Activated CD4-positive, alpha-beta T cell treated with anti-CD3 and anti-CD28 coated beads, Interleukin-2, amount 10 ng/mL, durations not matched to agents 24 days and 14 days (primary cell): ENCODE measurements at regions not wholly inside any gene's neighbourhood (a gene's known extent, or its start where the extent isn't known, plus 50 kb on each side); places are given as distances from the start of the nearest gene placed in this dataset.

Source experiments
- DNase-seq: peaks from one replicate; pipeline ENCODE4 v3.0.0; 2022
- H3K27ac Mint-ChIP-seq: one replicate; pipeline ENCODE4 v1.8.0; 2022; ENCODE audit warnings: mild to moderate bottlenecking, mixed read lengths
- H3K27me3 Mint-ChIP-seq: one replicate; pipeline ENCODE4 v1.8.0; 2022; ENCODE audit warnings: mixed read lengths
- H3K36me3 Mint-ChIP-seq: one replicate; pipeline ENCODE4 v1.8.0; 2022; ENCODE audit warnings: low read depth, mild to moderate bottlenecking, mixed read lengths
- H3K4me1 Mint-ChIP-seq: one replicate; pipeline ENCODE4 v1.8.0; 2021; ENCODE audit warnings: mixed read lengths
- H3K4me3 Mint-ChIP-seq: one replicate; pipeline ENCODE4 v1.8.0; 2022; ENCODE audit warnings: mild to moderate bottlenecking, moderate library complexity, mixed read lengths
- H3K9me3 Mint-ChIP-seq: one replicate; pipeline ENCODE4 v1.8.0; 2021; ENCODE audit warnings: mixed read lengths
- intact Hi-C: fragments of 100-400 bp; cut with micrococcal nuclease; formaldehyde crosslinking; loops from one replicate; pipeline ENCODE4 v1.15.1; 2023

DNA sequence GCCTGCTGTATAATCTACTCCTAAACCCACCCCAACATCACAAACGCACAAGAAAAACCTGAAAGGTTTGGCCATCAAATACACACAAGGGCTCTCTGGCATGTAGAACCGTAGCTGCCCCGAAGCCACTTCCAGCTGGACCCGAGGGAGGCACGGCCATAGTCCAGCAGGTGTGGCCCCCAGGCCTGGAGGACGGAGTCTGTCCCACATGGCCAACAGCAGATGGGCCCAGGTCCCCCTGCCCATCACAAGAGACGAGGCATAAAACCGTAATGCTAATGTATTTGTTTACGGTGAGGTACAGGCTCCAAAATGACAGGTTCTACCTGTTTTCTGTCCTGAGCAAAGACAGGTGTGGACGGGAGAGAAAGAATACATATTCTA, 234.2 kb downstream of the SYK start:
- Mint-ChIP-seq H3K4me1 (peaks cover 53% of the 10 kb centered on the region), H3K27ac (peak overlapping the region; percentile 87), H3K4me3 (no peak overlapping the region), H3K27me3 (peaks cover 8% of the 10 kb centered on the region), H3K36me3 (no peaks in the 10 kb centered on the region), H3K9me3 (no peaks in the 10 kb centered on the region)
- DNase-seq, result peak; percentile 52
- intact Hi-C loops, result loop anchor here (2.0 to 5.0 kb wide), 7 partner anchors 36 to 691 kb away; no protein-coding TSS in a partner anchor

DNA sequence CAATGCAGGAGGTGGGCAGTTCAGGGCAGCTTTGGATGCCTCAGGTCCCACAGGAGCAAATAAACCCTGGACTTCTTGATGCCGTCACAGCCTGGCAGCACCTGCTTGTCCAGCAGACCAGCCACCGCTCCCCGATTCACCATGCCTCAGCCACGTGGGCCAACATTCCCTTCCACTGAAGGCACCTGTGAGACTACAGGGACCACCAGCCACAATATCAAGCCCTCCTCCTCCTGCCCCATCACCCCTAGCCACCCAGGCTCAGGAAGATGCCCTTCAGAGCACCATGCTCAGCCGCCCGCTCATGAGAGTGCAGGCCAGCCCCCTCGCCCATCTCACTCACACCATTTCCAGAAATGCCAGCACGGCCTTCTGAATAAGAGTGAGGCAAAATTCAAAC, 234.7 kb downstream of the SYK start:
- DNase-seq, result peak; percentile 55
- H3K9me3 Mint-ChIP-seq, result no peaks in the 10 kb centered on the region
- peaks cover 4% of the 10 kb centered on the region for H3K27me3 Mint-ChIP-seq
- peak overlapping the region; percentile 90 for H3K27ac Mint-ChIP-seq
- intact Hi-C loops, result loop anchor here (2.0 to 5.0 kb wide), 7 partner anchors 36 to 691 kb away; no protein-coding TSS in a partner anchor
- H3K4me1 Mint-ChIP-seq, result peaks cover 57% of the 10 kb centered on the region
- H3K36me3 Mint-ChIP-seq, result no peaks in the 10 kb centered on the region
- H3K4me3 Mint-ChIP-seq, result no peak overlapping the region

DNA sequence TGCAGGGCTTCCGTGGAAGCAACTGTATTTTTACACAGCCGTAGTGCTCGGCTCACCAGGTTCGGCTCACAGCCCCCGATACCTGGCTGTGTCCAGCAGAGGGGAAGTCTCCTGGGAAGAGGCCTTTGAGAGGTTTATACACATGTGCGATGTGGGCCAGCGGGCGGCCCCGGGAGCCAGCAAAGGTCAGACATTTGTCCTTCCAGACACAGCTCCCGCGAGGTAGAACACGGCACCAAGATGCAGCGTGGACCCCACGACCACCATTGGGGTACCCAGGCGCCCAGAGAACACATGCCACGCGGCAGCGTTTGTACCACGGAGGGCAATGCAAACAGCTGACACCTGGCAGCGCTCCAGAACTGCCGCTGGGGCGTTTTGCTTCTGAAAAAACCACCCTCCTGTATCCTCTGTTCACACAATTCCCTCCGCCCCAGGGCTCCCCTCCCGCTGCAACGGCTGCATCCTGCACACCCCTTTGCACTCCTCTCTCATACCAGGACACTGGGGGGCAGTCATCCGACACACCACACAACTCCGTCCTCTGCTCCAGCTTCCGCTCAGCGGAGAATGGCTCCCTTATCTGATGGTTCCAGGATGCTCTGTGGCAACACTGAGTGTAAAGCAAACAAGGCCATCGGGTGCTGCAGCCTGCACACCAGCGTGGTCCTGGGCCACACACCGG, 235.3 kb downstream of the SYK start:
- peak; percentile 93 for DNase-seq

DNA sequence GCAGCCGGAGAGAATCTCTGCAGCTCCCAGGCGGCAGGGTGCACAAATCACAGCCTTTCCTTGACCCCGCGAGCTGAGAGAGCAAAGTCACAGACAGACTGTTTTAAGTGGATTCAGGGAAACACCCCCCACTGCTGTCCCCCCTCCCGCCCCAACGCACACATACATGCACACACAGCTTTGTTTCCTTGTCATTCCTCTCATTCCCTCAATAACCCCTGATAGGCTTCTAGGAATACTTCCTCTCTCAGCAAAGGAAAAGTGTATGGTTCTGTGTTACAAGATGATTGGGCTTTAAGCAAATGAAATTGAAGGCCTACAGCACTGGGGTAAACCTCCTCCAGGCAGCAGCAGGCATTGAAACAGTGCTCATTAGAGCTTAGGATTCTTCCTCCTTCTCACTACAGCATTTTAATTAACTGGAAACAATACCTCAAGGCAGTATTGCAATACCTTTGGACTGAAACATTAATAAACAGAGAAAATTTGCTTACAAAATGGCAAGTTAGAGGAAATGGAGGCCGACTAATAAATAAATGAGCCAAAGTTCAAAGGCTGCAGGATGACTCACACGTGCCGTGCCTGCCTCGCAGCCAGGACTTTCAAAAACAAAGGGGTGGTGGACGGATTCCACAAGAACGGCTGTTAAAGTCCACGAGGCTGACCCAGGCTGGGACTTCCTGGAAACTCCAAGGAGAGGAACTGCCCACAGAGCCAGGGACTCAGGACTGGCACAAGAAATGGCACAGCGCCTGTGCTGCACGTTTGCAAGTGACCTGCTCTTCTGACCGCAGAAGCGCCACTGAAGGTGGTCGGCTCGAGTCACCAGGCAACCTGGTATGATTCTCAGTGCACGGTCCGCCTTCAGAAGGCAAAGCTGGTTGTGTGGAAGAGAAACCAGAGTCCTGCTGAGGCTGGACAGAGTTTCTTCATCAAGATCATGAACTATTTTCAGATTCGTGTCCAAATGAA, 236.2 kb downstream of the SYK start:
- peak overlapping the region; percentile 53 for H3K4me3 Mint-ChIP-seq
- peaks cover 61% of the 10 kb centered on the region for H3K4me1 Mint-ChIP-seq
- peaks cover 4% of the 10 kb centered on the region for H3K36me3 Mint-ChIP-seq
- H3K9me3 Mint-ChIP-seq, result no peaks in the 10 kb centered on the region
- no peaks in the 10 kb centered on the region for H3K27me3 Mint-ChIP-seq
- peak overlapping the region; percentile 90 for H3K27ac Mint-ChIP-seq
- DNase-seq, result peak; percentile 60
- intact Hi-C loops, result loop anchor here (1.0 to 5.0 kb wide), 10 partner anchors 10 to 690 kb away; no protein-coding TSS in a partner anchor

More for the DNA sequence above, 235.3 kb downstream of the SYK start:
- peaks cover 58% of the 10 kb centered on the region for H3K4me1 Mint-ChIP-seq
- H3K27me3 Mint-ChIP-seq, result peaks cover under 1% of the 10 kb centered on the region
- peak overlapping the region; percentile 53 for H3K4me3 Mint-ChIP-seq
- H3K9me3 Mint-ChIP-seq, result no peaks in the 10 kb centered on the region
- H3K36me3 Mint-ChIP-seq, result peaks cover 1% of the 10 kb centered on the region
- peak overlapping the region; percentile 90 for H3K27ac Mint-ChIP-seq
- intact Hi-C loops, result loop anchor here (1.0 to 5.0 kb wide), 10 partner anchors 10 to 690 kb away; no protein-coding TSS in a partner anchor

- peaks cover 66% of the 10 kb centered on the region for H3K4me1 Mint-ChIP-seq
- H3K9me3 Mint-ChIP-seq, result no peaks in the 10 kb centered on the region
- no peaks in the 10 kb centered on the region for H3K27me3 Mint-ChIP-seq
- H3K27ac Mint-ChIP-seq, result peak overlapping the region; percentile 90
- peak; percentile 58 for DNase-seq
- intact Hi-C loops, result loop anchor here (5.0 kb wide), 4 partner anchors 34 to 689 kb away; no protein-coding TSS in a partner anchor
- H3K36me3 Mint-ChIP-seq, result peaks cover 4% of the 10 kb centered on the region
- no peak overlapping the region for H3K4me3 Mint-ChIP-seq
These were observed 237.0 kb downstream of the SYK start for GRCh38 chr9:91038483-91039124.

DNA sequence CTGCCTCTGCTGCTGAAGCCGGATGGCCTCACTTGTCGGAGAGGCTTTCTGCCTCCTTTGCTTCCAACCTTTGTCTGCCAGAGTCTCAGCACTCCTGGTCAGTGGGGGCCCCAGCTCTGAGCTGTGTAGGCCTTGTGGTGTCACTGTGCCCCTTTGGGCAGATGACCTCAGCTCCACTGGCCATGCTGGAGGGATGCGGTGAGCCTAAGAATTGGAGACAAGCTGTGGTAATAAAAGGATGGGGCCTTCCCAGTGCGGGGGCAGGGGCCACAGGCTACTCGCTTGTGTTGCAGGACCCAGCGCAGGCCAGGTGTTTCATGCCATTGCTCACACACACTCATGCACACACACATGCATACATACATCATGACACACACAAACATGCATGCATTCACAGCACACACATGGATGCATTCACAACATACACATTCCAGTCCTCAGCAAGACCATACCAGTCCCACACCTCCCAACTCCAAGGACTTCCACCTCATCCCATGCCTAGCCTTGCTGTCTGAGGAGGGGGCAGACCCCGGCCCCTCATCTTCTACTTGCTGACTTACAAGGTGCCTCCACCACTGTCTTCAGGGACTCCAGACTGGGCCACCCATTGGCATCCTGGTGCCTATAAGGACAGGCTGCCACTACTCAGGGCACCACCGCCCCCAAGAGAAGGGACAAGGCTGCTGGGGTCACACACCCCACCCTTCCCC, 237.7 kb downstream of the SYK start:
- H3K9me3 Mint-ChIP-seq, result no peaks in the 10 kb centered on the region
- intact Hi-C loops, result loop anchor here (5.0 kb wide), 4 partner anchors 33 to 688 kb away; no protein-coding TSS in a partner anchor
- H3K36me3 Mint-ChIP-seq, result peaks cover 4% of the 10 kb centered on the region
- H3K27ac Mint-ChIP-seq, result peak overlapping the region; percentile 23
- no peaks in the 10 kb centered on the region for H3K27me3 Mint-ChIP-seq
- no peak overlapping the region for H3K4me3 Mint-ChIP-seq
- peak; percentile 56 for DNase-seq
- H3K4me1 Mint-ChIP-seq, result peaks cover 70% of the 10 kb centered on the region

GRCh38 chr9:91039835-91040140, 238.2 kb downstream of the SYK start:
- intact Hi-C loops, result loop anchor here (5.0 kb wide), 4 partner anchors 33 to 688 kb away; no protein-coding TSS in a partner anchor
- H3K9me3 Mint-ChIP-seq, result no peaks in the 10 kb centered on the region
- no peak for DNase-seq
- peaks cover 73% of the 10 kb centered on the region for H3K4me1 Mint-ChIP-seq
- peaks cover 4% of the 10 kb centered on the region for H3K36me3 Mint-ChIP-seq
- H3K27ac Mint-ChIP-seq, result peak overlapping the region; percentile 85
- H3K27me3 Mint-ChIP-seq, result no peaks in the 10 kb centered on the region
- H3K4me3 Mint-ChIP-seq, result no peak overlapping the region

- Mint-ChIP-seq H3K4me1 (peaks cover 72% of the 10 kb centered on the region), H3K27me3 (no peaks in the 10 kb centered on the region), H3K9me3 (no peaks in the 10 kb centered on the region), H3K4me3 (no peak overlapping the region), H3K27ac (peak overlapping the region; percentile 85), H3K36me3 (peaks cover 4% of the 10 kb centered on the region)
- intact Hi-C loops, result no loop called here
- DNase-seq, result peak; percentile 56
These were observed 239.0 kb downstream of the SYK start for GRCh38 chr9:91040371-91041215.

- Mint-ChIP-seq H3K27me3 (no peaks in the 10 kb centered on the region), H3K9me3 (no peaks in the 10 kb centered on the region), H3K27ac (peak overlapping the region; percentile 22), H3K36me3 (peaks cover 4% of the 10 kb centered on the region), H3K4me1 (peaks cover 65% of the 10 kb centered on the region), H3K4me3 (no peak overlapping the region)
- intact Hi-C loops, result no loop called here
- DNase-seq, result peak; percentile 54
These were observed 240.4 kb downstream of the SYK start for GRCh38 chr9:91042024-91042423.

DNA sequence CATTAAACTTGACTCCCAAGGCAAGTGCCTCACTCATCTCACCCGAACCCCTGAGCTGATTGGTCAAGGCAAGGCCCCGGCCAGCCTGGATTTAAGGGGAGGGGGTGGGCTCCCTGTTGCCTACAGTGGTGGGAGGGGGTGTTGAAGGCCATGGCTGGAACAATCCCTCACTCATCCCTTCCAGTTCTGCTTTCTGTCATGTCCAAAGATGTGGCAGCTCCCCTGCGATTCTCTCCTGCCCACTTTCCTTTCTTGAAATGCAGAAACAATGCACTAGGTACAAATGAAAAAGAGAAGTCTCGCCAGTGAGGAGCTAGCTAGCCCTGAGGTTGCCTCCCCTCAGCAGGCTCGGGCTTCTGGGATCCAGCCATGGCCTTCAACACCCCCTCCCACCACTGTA, 240.9 kb downstream of the SYK start:
- peak; percentile 52 for DNase-seq
- Mint-ChIP-seq H3K27ac (no peak overlapping the region), H3K4me1 (peaks cover 65% of the 10 kb centered on the region), H3K9me3 (no peaks in the 10 kb centered on the region), H3K36me3 (peaks cover 4% of the 10 kb centered on the region), H3K27me3 (no peaks in the 10 kb centered on the region), H3K4me3 (no peak overlapping the region)
- intact Hi-C loops, result no loop called here

GRCh38 chr9:91043056-91043810, 241.6 kb downstream of the SYK start:
- Mint-ChIP-seq H3K4me3 (no peak overlapping the region), H3K9me3 (no peaks in the 10 kb centered on the region), H3K36me3 (peaks cover 4% of the 10 kb centered on the region), H3K27ac (peak overlapping the region; percentile 70), H3K4me1 (peaks cover 65% of the 10 kb centered on the region), H3K27me3 (no peaks in the 10 kb centered on the region)
- intact Hi-C loops, result no loop called here
- peak; percentile 55 for DNase-seq

GRCh38 chr9:91043811-91044175, 242.2 kb downstream of the SYK start:
- no peak for DNase-seq
- Mint-ChIP-seq H3K4me1 (peaks cover 66% of the 10 kb centered on the region), H3K4me3 (no peak overlapping the region), H3K27ac (peak overlapping the region; percentile 70), H3K36me3 (peaks cover 4% of the 10 kb centered on the region), H3K9me3 (no peaks in the 10 kb centered on the region), H3K27me3 (no peaks in the 10 kb centered on the region)
- intact Hi-C loops, result no loop called here
